Inferior parietal cortex (tissue), 1 donor: ENCODE measurements at regions not wholly inside any gene's neighbourhood (a gene's known extent, or its start where the extent isn't known, plus 50 kb on each side); places are given as distances from the start of the nearest gene placed in this dataset.

Experiments used
- DNase-seq: peaks from one replicate; pipeline ENCODE4 v3.0.0-alpha.2; 2016; ENCODE audit errors: extremely low spot score

DNA sequence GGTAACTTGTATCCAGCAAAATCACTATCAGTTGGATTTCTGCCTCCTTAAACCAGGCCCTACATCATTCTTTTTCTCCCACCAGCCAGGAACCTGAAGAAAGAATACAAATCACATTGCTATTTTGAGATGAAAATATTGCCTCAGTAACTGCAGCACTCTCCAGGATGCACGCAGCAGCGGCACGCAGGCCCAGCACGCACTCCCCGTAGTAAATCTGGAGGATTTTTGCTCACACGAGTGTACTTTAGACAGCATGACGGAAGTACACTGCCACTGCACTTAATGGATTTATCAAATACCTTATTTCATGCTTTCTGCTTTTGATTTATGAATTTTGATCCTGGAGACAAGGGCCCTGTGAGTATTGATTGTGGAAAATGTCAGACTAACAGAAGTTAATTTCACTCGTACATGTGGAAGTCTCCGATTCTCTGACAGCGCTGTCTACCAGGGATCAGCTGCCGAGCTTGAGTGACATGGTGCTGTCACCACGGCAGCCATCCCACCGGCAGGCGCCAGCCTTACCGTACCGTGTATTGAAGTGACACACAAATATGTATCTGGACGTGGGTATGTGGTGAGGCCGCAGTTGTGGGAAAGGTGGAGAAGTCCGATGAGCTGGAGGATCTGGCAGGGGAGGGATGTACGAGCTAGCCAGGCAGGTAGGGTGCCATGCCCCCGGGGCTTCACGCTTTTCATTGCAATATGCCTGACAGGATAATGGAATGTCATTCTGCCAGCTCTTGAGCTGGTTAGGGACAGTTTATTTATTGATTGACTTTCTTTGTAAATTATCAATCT is 863.7 kb downstream of the GALR1 start:
- DNase-seq, result no peak

DNA sequence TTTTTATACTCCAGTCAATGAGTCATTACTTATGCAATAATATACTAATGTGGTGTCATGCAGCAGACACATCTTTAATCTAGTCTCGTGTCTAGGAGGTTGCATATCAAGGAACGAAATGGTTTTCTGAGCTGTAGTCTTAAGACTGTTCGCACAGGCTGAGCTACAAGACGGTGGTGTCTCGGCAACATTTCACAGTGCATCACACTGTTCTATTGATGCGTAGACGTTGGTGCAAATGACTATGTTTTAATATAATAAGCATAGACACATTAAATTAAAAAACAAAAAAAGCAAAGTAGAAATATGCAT is 864.2 kb downstream of the GALR1 start:
- no peak for DNase-seq

DNA sequence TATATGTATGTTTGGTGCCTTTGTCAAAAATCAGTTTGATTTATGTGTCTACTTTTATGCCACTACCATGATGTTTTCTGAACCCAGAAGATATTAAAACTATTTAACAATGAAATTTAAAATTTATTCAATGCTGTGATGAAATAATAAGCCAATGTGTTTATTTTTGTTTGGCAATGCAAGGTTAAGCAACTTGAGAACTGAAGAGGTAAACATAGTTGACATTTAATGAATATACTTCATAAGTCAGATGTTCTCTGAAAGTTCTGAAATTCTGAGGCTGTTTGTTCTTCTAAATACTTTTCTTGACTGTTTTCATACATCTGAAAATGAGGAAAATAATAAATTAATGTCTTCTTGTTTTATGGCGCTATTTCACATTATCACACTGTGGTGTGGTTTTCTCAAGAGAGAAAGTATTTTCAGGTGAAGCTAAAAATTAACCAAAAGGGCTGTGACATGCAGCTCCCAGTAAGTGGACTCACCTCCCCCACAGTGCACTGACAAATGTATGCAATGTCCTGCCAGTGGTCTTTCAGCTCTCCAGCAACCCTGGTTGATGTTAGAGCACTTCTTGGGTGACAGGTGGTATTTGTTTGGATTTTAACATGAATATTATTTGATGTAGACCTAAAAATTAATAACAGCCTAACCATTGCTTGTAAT is 863.6 kb upstream of the SALL3 start:
- DNase-seq, result no peak

DNA sequence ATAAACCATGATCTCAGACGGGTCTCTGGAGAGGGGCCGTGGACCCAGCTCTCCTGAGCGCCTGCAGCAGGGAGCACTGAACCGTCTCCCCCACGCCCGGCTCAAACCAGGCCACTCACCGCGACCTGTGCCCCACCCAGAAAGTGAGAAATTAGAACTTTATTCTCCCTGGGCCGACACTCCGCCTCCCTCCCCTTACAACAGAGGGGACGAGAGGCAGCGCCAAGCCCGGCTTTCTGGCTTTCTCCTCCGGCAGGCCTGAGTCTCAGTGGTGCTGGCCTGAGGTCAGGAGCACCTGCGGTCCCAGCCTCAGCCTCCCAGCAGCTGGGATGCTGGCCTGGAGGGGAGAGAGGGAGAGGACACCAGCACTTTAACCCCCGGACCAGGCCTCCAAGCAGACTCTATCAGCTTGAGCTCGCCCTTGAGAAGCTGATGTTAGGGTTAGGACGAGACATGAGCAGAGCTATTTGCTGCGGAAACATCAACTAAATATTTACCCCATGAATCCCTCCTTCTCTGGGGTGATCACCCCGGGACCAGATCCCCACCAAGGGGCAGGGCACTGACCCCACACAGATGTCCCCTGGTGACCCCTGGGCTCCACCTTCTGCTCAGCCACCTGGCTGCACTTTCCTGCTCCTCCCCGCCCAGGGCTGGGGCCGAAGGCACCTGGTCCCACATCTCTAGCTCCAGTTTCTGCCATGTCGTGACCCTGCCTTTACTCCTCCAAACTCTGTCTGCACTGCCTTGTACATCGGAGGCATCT is 856.3 kb upstream of the SALL3 start:
- no peak for DNase-seq

DNA sequence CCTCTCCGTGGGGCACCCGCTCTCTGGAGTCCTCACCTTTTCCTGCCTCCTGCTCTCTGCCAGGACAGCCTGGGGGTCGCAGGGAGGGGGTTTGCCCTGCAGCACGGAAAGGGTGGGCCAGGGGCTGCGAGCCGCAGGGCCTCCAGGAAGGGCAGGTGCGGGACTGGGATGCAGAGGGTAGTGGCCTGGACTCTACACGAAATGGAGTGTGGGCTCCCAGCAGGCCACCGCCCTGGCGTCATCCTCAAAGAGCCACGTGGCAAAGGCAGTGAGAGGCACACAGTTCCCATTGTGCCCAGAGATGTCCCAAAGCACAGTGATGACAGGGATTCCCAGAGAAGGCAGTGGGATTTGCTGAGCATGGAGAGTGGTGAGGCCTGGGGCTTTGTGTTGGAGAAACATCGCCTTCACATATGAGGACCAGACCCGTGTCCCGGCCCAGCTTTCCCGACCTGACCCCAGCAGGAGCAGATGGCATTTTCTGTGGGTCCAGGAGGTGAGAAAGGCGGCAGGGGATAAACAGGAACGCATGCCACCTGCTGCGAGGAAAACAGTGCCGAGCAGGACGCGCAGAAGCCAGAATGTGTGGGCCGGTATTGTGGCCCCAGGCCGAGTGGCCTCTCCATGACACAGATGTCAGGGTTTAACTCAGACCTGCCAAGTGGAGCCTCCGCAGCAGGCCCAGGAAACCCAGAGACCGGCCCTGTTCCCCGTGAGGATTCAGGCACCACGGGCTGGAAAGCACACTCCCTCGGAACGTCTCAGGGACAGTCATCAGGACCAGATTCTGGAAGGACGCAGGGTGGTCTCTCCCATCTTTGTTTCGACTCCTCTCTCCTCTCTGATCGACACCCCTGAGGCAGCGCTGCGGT is 855.5 kb upstream of the SALL3 start:
- DNase-seq, result no peak

DNA sequence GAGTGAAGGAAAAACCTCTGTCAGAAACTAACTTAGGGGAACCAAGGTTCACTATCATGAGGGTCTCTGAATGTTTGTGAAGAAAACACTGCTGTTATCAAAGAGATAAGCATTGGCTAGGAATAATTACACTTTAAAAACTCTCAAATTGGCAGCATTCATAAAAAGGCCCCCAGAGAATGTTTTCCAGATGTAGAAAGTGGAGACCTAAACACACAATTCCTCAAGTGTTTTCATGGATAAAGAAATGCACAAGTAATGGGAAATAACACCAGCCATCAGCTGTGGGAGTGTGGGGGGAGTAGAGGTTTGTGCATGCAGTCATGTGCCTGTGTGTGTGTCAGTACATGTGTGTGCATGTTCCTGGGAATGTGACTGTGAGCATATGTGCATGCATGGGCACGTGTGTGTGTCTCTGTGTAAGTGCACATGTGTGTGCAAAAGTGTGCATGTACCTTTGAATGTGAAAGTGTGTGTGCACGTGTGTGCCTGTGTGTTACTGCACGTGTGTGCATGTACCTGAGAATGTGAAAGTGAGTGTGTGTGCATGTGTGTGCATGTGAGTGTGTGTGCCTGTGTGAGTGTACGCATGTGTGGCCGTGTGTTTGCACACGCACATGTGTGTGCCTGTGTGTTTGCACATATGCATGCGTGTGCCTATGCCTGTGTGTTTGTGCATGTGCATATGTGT is 854.3 kb upstream of the SALL3 start:
- DNase-seq, result no peak

DNA sequence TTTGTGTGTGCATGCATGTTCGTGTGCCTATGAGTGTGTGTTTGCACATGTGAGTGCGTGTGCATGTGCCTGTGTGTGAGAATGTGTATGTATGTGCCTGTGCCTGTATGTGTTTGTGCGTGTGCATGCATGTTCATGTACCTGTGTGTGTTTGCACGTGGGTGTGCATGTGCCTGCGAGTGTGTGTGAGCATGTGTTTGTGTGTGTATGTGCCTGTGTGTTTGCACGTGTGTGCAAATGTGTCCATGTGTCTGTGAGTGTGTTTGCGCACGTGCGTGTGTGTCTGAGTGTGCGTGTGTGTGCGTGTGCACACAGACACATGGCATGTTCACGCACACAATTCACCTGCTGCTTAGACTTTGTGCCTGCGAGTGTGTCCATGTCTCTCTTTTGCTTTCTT is 853.5 kb upstream of the SALL3 start:
- no peak for DNase-seq

DNA sequence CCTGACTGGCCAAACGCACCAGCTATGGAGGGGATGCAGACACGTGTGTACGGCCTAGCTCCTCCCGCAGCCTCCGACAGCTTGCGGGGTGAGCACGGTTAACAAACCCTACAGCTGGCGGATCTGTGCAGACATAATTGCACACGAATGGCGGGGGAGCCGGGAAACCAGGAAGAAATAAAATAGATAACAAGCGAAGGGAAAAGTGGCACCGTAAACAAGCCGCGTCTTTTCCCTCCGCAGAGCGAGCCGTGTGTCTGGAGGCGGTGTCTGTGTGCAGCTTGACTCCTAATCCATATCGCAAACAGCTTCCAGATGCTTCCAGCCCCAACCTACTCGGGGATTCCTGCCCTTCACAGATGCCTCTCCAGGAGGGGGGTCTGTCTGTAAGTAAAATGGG is 853.1 kb upstream of the SALL3 start:
- DNase-seq, result no peak

DNA sequence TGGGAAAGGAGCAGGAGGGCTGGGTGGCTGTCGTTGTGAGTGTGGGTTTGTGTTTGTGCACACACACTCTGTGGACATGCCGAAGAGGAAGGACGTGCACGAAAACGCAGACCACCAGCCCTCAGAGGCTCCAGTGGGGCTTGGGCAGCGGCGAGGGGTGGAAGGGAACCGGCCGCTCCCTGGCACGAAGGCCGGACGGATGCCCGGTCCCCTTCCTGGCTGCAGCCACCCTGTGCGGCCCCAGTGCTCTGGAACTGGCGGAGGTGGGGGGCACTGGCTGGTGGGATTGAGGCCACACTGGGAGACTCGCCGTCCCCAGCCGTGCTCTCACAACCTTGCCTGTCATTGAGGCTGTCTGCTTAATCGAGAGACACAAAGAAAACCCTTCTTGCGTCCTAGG is 852.6 kb upstream of the SALL3 start:
- DNase-seq, result no peak

DNA sequence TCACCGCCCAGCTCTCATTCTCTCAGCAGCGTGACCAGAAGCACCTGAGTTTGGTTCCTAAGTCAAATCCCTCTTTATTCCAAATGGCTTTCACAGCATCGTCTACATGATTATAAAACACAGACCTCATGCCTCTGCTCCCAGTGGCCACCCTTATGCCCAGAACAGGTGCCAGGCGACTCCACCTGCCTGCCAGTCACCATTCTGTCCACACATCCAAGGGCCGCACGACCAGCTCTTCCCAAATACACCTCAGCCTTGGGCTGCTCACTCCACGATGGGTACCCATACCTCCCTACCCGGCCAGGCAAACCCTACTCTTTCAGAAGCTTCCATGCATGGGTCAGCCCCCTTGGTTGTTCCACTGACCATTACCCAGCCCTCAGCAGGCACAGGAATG is 851.6 kb upstream of the SALL3 start:
- no peak for DNase-seq

DNA sequence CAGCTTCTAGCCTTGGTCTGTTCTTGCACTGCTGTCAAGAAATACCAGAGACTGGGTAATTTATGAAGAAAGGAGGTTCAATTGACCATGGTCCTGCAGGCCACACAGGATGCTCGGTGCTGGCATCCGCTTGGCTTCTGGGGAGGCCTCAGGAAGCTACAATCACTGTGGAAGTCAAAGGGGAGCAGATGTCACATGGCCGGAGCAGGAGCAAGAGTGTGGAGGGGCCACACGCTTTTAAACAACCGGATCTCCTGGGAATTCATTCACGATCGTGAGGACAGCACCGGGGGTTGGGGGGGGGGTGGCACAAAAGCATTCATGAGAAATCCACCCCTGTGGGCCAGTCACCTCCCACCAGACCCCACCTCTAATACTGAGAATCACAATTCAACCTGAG is 850.4 kb upstream of the SALL3 start:
- no peak for DNase-seq

DNA sequence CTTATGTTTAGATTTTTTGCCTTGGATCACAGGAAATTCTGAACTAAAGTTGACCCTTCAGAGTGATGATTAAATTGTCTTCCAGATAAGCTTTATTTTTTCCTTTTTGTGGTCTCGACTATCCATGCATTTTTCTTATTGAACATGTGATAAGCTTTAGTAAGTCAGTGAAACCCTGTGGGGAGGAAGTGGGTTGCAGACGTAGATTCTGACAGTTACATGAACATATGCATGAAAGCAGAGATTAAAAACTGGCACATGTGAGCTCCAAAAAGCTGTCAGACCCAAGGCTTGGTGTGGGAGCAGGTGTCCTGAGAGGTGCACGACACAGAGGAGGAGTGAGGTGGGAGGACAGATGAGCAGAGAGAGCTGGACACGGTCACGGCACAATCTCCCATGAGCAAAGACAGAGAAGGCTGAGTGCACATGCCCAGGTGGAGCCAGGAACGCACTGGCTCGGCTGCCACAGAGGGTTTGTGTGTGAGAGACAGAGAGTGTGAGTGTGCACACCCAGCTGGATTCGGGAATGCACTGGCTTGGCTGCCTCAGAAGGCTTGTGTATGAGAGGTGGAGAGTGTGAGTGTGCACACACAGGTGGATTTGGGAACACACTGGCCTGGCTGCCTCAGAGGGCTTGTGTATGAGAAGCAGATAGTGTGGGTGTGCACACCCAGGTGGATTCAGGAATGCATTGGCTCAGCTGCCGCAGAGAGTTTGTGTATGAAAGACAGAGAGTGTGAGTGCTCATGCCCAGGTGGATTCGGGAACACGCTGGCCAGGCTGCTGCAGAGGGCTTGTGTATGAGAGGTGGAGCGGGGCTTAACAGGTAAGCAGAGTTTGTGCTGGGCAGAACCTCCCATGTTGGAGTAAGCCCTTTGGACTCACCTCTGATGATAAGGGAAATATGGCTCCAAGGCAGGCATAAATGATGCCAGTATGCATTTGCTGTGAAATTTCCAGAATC is 849.1 kb upstream of the SALL3 start:
- DNase-seq, result no peak

DNA sequence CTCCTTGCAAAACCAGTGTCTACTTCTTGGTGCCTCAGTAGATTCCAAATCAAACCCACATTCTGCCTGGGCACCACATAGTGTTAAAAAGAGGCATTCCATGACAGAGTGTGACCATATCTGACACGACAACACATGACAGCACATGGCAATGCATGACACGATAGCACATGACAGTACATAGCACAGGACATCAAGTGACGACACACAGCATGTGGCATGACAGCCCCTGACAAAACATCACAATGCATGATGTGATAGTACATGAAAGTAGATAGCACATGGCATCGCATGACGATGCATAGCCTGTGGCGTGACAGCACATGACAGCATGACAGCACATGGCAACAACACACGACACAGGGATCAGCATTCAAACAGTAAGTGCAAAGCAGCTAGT is 845.9 kb upstream of the SALL3 start:
- DNase-seq, result no peak

DNA sequence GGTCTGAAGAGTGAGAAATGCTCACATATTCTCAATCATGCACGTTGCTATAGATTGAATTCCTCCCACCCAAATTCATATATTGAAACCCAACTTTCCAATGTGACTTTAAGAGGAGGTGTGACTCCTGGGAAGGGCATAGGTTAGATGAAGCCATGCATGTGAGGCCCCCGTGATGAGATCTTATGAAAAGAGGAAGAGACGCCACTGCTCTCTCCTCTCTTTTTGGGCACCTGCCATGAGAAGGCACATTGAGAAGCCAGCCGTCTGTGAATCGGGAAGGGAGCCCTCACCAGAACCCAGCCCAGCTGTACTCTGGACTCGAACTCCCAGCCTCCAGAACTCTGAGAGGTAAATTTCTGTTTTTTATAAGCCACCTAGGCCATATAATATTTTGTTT is 842.6 kb upstream of the SALL3 start:
- no peak for DNase-seq

DNA sequence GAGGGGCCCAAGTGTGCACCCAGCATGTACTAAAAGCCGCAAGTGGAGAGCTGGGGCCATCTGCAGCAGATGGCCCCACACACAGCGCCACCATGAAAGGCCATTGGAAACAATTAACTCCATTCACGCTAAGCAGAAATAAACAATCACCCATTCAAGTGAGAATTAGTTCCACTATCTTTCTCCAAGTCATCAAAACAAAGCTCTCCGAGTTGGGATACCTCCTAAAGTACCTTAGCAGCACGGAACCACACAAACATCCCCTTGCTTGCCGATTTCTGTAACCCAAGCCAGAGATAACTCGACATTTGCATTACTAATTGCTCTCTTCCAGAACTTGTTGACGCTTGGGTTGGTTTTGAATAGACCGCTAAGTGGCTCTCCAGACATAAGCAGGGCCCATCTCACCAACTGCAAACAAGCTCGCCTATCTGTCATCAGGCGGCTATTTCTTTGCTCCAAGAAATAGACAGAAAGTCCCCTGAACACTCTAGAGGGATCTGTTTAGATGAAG is 840.6 kb upstream of the SALL3 start:
- DNase-seq, result peak; percentile 36

DNA sequence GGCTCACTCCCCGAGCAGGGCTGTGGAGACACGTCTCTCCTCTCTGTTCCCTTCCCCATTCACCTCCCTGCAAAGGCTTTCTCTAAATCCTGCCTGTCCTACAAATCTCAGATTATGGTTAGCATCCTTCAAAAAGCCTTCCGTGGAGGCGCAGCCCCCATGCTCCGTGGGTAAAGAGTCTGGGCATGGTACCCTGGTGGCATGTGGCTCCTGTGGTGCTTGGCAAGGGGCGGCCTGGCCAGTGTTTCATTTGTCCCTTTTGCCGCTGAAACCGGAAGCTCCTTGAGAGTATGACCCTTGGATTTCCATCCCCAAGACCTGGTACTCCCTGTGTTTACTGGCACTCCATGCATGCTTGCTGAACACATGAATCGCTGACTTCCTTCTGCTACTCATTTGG is 839.3 kb upstream of the SALL3 start:
- DNase-seq, result no peak

DNA sequence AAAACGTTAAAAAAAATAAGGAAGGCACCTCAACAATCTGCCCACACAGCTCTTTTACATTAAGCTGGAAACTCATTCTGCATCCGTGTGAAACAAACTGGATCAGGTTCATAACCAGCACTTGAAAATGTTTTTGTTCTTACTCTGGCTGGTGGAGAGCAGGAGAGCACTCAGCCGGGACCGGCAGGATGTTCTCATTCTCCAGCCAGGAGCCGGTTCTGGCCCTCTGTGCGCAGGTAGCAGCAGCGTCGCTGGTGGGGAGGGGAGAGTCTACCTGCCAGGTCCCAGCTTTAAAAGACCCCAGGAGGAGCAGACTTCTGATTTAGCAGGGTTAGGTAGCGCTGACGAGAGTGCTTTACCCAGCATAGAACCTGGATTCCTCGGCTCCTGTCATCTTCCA is 834.9 kb upstream of the SALL3 start:
- no peak for DNase-seq

DNA sequence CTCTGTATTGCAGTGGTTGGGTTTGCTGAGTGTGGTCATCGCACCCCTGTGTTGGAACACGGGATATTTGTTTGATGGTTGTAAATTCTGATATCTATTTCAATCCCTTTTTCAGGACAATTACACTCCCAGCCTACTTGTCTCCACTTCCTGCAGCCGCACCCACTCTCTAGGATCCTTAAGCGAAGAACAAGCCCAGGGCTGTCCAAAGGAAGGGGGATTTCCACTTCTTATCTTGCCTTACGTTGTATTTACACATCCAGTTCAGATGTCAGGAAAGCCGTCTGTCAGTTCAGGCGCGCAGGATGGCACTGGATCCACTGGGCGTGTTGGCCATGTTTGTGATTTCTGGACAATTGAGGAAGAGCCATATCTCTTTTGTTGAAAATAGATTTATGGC is 834.5 kb upstream of the SALL3 start:
- DNase-seq, result no peak

DNA sequence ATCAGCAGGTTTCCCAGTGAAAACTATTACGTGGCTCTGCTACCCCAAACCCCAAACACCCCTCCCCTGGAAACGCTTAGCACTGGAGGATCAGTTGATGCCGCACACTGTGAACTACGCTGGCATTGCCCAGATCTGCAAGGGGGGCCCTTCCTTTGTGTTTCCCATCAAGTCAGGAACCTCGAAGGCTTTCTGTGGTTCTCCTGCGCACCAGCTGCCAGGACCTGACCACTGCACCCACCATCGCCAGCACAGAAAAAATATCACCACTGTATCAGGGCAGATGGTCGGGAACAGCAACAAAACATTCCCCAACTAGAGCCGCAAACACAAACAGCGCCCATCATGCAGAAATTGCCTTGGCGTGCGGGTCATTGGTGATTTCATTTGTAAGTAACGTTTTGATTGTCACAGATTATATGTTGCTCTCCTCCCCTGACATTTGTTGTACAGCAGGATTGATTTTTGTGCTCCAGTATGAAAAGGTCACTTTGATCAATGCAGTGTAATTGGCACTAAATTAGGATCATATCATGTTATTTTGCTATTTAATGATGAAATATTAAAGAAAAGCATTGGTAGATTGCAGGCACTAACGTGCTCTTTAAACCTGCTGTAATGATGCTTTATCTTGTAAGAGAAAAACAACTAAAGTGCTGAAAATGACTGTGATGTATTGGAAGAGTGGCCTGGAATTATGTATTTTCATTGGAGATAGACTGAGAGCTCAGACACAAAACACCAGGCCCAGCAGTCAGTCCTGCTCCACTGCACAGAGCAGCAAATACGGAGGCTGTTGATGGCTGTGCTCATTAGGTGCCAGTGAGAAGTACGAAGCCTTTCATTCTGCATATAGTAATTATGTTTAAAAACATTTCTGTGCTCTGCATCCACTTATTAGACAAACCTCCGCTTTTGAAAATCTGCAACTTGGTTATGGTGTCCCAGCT is 833.2 kb upstream of the SALL3 start:
- DNase-seq, result no peak
